GM12892 (cell line): ENCODE measurements at regions not wholly inside any gene's neighbourhood (a gene's known extent, or its start where the extent isn't known, plus 50 kb on each side); places are given as distances from the start of the nearest gene placed in this dataset.

Experiments
- POLR2A ChIP-seq: IDR thresholded peaks from 2 replicates; pipeline ENCODE4 v1.6.1; 2011; ENCODE audit warnings: low read depth, low read length, control low read depth
- POLR2AphosphoS5 ChIP-seq: IDR thresholded peaks from 2 replicates; pipeline ENCODE4 v1.6.1; 2011; ENCODE audit warnings: low read depth, low read length, control low read depth
- TAF1 ChIP-seq: IDR thresholded peaks from 2 replicates; pipeline ENCODE4 v1.6.1; 2011; ENCODE audit warnings: low read depth, mild to moderate bottlenecking, control low read depth, low read length, borderline replicate concordance

GRCh38 chr19:27824108-27824507 lies 1388.8 kb downstream of the UQCRFS1 start:
- TF ChIP-seq TAF1 (no peak), POLR2A (no peak), POLR2AphosphoS5 (no peak)
